Endothelial cell of umbilical vein (primary cell): ENCODE measurements at regions not wholly inside any gene's neighbourhood (a gene's known extent, or its start where the extent isn't known, plus 50 kb on each side); places are given as distances from the start of the nearest gene placed in this dataset.

ENCODE experiments used
- EZH2 ChIP-seq: IDR thresholded peaks from 2 replicates; pipeline ENCODE4 v1.6.1; 2012; ENCODE audit warnings: borderline replicate concordance, low read depth, mild to moderate bottlenecking, moderate library complexity, low read length, inconsistent platforms; ENCODE audit not compliant: severe bottlenecking
- FOS ChIP-seq: IDR thresholded peaks from 2 replicates; pipeline ENCODE4 v1.6.1; 2011; ENCODE audit warnings: mild to moderate bottlenecking, low read length, moderate library complexity, borderline replicate concordance; ENCODE audit not compliant: insufficient read depth
- POLR2A ChIP-seq: IDR thresholded peaks from 2 replicates; pipeline ENCODE4 v1.6.1; 2012; ENCODE audit warnings: low read depth, mild to moderate bottlenecking, control low read depth, low read length
- POLR2AphosphoS5 ChIP-seq: IDR thresholded peaks from 2 replicates; pipeline ENCODE4 v1.6.1; 2012; ENCODE audit warnings: low read depth, mild to moderate bottlenecking, control low read depth, low read length, moderate library complexity; ENCODE audit not compliant: insufficient read depth
- TF ChIP-seq, protein P1 (sequence below), 2 donors: IDR thresholded peaks; 1 replicate in 1 of 2; 2 replicates in 1 of 2; pipeline ENCODE4 v1.5.1; 2011; ENCODE audit warnings: low read length in 2 of 2, mild to moderate bottlenecking in 2 of 2, moderate library complexity in 2 of 2, control low read depth in 1 of 2, inconsistent platforms in 1 of 2, low read depth in 1 of 2; ENCODE audit not compliant: insufficient read depth in 1 of 2; ENCODE audit errors: extremely low read depth in 1 of 2

DNA sequence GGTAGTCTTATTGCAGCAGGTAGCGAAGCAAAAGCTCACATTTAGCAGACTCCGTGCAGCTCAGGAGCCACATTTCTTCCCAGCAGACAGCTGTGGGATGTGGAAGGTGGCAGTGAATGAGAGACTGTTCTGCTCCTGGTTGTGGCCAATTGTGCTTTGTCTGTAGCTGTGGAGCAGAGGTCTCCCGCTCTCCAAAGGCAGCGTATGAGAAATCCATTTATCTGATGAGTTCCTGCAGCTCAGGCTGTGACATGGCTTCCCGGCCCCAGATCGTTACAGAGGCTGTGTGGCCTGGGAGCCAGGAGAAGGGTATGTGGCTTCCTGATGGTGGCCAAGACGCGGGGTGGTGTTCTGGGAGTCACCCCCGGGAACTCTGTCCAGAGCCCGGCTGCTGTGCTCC is 64.5 kb upstream of the KIF16B start:
- TF ChIP-seq, protein P1, sequence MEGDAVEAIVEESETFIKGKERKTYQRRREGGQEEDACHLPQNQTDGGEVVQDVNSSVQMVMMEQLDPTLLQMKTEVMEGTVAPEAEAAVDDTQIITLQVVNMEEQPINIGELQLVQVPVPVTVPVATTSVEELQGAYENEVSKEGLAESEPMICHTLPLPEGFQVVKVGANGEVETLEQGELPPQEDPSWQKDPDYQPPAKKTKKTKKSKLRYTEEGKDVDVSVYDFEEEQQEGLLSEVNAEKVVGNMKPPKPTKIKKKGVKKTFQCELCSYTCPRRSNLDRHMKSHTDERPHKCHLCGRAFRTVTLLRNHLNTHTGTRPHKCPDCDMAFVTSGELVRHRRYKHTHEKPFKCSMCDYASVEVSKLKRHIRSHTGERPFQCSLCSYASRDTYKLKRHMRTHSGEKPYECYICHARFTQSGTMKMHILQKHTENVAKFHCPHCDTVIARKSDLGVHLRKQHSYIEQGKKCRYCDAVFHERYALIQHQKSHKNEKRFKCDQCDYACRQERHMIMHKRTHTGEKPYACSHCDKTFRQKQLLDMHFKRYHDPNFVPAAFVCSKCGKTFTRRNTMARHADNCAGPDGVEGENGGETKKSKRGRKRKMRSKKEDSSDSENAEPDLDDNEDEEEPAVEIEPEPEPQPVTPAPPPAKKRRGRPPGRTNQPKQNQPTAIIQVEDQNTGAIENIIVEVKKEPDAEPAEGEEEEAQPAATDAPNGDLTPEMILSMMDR (IDR thresholded peaks at IDR 0.05; ENCODE audit: extremely low read depth in 1 of 2, insufficient read depth in 1 of 2, low read depth in 1 of 2, low read length in 2 of 2) = no peak
- TF ChIP-seq POLR2AphosphoS5 = no peak
- TF ChIP-seq POLR2A = no peak
- no peak for TF ChIP-seq EZH2
- TF ChIP-seq FOS = no peak
